Uterus (tissue), 2 donors: ENCODE measurements at regions not wholly inside any gene's neighbourhood (a gene's known extent, or its start where the extent isn't known, plus 50 kb on each side); places are given as distances from the start of the nearest gene placed in this dataset.

Source experiments
- POLR2A ChIP-seq, 2 donors: fragments of 450-650 bp; IDR thresholded peaks; one replicate each; pipeline ENCODE4 v1.6.1; 2016; ENCODE audit warnings: antibody characterized with exemption in 2 of 2, mild to moderate bottlenecking in 1 of 2, moderate library complexity in 1 of 2
- TF ChIP-seq, protein P1 (sequence below), 4 experiments: fragments of 200-600 bp in 2 of 4; fragments of 450-650 bp in 2 of 4; sonication (generic) in 2 of 4; IDR thresholded peaks; one replicate each; pipeline ENCODE4 v1.5.1; 2016 to 2019; ENCODE audit warnings: antibody characterized with exemption in 4 of 4, mild to moderate bottlenecking in 2 of 4, moderate library complexity in 1 of 4

DNA sequence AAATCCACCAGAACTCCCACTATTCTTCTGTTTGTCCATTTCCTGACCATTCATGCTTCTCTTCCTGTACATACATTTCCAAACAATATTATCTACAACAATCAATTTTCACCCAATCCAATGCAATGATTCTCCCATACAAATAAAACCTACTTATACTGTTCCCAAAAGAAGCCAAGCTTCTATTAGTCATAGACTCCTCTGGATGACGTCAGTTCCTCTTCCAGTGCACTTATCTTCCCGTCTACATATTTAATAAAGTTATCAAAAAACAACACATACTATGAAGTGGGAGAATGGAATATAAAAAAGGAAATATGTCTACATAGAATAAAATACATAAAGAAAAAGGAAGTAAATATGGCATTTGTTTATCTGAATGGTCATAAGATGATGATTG, 165.4 kb downstream of the FOXG1 start:
- TF ChIP-seq, protein P1, sequence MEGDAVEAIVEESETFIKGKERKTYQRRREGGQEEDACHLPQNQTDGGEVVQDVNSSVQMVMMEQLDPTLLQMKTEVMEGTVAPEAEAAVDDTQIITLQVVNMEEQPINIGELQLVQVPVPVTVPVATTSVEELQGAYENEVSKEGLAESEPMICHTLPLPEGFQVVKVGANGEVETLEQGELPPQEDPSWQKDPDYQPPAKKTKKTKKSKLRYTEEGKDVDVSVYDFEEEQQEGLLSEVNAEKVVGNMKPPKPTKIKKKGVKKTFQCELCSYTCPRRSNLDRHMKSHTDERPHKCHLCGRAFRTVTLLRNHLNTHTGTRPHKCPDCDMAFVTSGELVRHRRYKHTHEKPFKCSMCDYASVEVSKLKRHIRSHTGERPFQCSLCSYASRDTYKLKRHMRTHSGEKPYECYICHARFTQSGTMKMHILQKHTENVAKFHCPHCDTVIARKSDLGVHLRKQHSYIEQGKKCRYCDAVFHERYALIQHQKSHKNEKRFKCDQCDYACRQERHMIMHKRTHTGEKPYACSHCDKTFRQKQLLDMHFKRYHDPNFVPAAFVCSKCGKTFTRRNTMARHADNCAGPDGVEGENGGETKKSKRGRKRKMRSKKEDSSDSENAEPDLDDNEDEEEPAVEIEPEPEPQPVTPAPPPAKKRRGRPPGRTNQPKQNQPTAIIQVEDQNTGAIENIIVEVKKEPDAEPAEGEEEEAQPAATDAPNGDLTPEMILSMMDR (IDR thresholded peaks at IDR 0.05): no peak
- no peak for TF ChIP-seq POLR2A (IDR thresholded peaks at IDR 0.05)
